HepG2 (cell line): ENCODE measurements at regions not wholly inside any gene's neighbourhood (a gene's known extent, or its start where the extent isn't known, plus 50 kb on each side); places are given as distances from the start of the nearest gene placed in this dataset.
A peak's percentile ranks its signal among the peaks of the same experiment; 100 is the strongest.

Experiments
- CBFB ChIP-seq: sonication (generic); formaldehyde crosslinking; IDR thresholded peaks from 2 replicates; pipeline ENCODE4 v1.4.0; 2020; ENCODE audit warnings: missing genetic modification reagents
- CC2D1A ChIP-seq: sonication (generic); formaldehyde crosslinking; IDR thresholded peaks from 2 replicates; pipeline ENCODE4 v1.8.1; 2023; ENCODE audit warnings: mild to moderate bottlenecking, missing genetic modification reagents
- IRX3 ChIP-seq: sonication (generic); formaldehyde crosslinking; IDR thresholded peaks from 2 replicates; pipeline ENCODE4 v1.8.1; 2023; ENCODE audit warnings: mild to moderate bottlenecking, low read depth, missing genetic modification reagents, borderline replicate concordance
- KLF15 ChIP-seq: sonication (generic); formaldehyde crosslinking; IDR thresholded peaks from 2 replicates; pipeline ENCODE4 v1.8.1; 2023; ENCODE audit warnings: borderline replicate concordance, mild to moderate bottlenecking, inconsistent platforms, missing genetic modification reagents, mixed read lengths
- MAZ ChIP-seq, 2 experiments: sonication (generic) in 1 of 2; formaldehyde crosslinking in 1 of 2; IDR thresholded peaks; 2 replicates each; pipeline versions ENCODE4 v1.5.0 to v1.6.1; 2012 to 2020; ENCODE audit warnings: low read depth in 2 of 2, mild to moderate bottlenecking in 2 of 2, borderline replicate concordance in 1 of 2, improper control_type of control experiment in 1 of 2, low read length in 1 of 2, missing genetic modification reagents in 1 of 2, moderate library complexity in 1 of 2
- MXI1 ChIP-seq: IDR thresholded peaks from 3 replicates; pipeline ENCODE4 v1.6.1; 2012; ENCODE audit warnings: low read depth, low read length, inconsistent platforms, borderline replicate concordance
- NFIC ChIP-seq: IDR thresholded peaks from 2 replicates; pipeline ENCODE4 v1.6.1; 2012; ENCODE audit warnings: mild to moderate bottlenecking, low read length, inconsistent platforms
- NR2F2 ChIP-seq: IDR thresholded peaks from 2 replicates; pipeline ENCODE4 v1.6.1; 2012; ENCODE audit warnings: low read depth, inconsistent platforms, borderline replicate concordance
- POGZ ChIP-seq: sonication (generic); formaldehyde crosslinking; IDR thresholded peaks from 2 replicates; pipeline ENCODE4 v1.4.0; 2020; ENCODE audit warnings: mild to moderate bottlenecking, missing genetic modification reagents
- RBM39 ChIP-seq: fragments of 200-400 bp; formaldehyde crosslinking; IDR thresholded peaks from one replicate; pipeline ENCODE4 v1.6.1; 2018; ENCODE audit warnings: antibody characterized with exemption, mild to moderate bottlenecking, low read depth, low read length; ENCODE audit not compliant: poor library complexity, severe bottlenecking
- SAP130 ChIP-seq: IDR thresholded peaks from 2 replicates; pipeline ENCODE4 v1.6.1; 2016; ENCODE audit warnings: low read depth
- SIN3A ChIP-seq: IDR thresholded peaks from 2 replicates; pipeline ENCODE4 v1.6.1; 2011; ENCODE audit warnings: low read depth, mild to moderate bottlenecking, control low read depth, low read length, borderline replicate concordance
- SRSF1 ChIP-seq: fragments of 200-400 bp; formaldehyde crosslinking; optimal IDR thresholded peaks from 2 replicates; pipeline ENCODE3; 2017; ENCODE audit warnings: mild to moderate bottlenecking, low read depth, low read length, moderate library complexity
- TFE3 ChIP-seq: IDR thresholded peaks from 2 replicates; pipeline ENCODE4 v1.6.1; 2016
- ZBTB42 ChIP-seq: sonication (generic); formaldehyde crosslinking; IDR thresholded peaks from 2 replicates; pipeline ENCODE4 v1.5.0; 2020; ENCODE audit warnings: mild to moderate bottlenecking, missing genetic modification reagents
- ZFX ChIP-seq: sonication (generic); formaldehyde crosslinking; IDR thresholded peaks from 2 replicates; pipeline ENCODE4 v1.4.0; 2020; ENCODE audit warnings: mild to moderate bottlenecking, low read depth, missing genetic modification reagents, moderate library complexity
- ZMAT3 ChIP-seq: sonication (generic); formaldehyde crosslinking; conservative IDR thresholded peaks from 2 replicates; pipeline ENCODE4 v1.7.0; 2021; ENCODE audit warnings: missing genetic modification reagents
- ZNF143 ChIP-seq: sonication (generic); formaldehyde crosslinking; IDR thresholded peaks from 2 replicates; pipeline ENCODE4 v1.4.0; 2020; ENCODE audit warnings: missing genetic modification reagents
- ZNF549 ChIP-seq: sonication (generic); formaldehyde crosslinking; IDR thresholded peaks from 2 replicates; pipeline ENCODE4 v1.5.0; 2020; ENCODE audit warnings: missing genetic modification reagents
- ZNF567 ChIP-seq: sonication (generic); formaldehyde crosslinking; IDR thresholded peaks from 2 replicates; pipeline ENCODE4 v1.8.1; 2023; ENCODE audit warnings: mild to moderate bottlenecking, missing genetic modification reagents, borderline replicate concordance
- ZNF607 ChIP-seq: sonication (generic); formaldehyde crosslinking; IDR thresholded peaks from 2 replicates; pipeline ENCODE4 v1.5.1; 2020; ENCODE audit warnings: missing genetic modification reagents, mild to moderate bottlenecking, borderline replicate concordance
- ZNF713 ChIP-seq: sonication (generic); formaldehyde crosslinking; IDR thresholded peaks from 2 replicates; pipeline ENCODE4 v1.4.0; 2020; ENCODE audit warnings: mild to moderate bottlenecking, missing genetic modification reagents
- ZNF841 ChIP-seq: sonication (generic); formaldehyde crosslinking; IDR thresholded peaks from 2 replicates; pipeline ENCODE4 v1.8.1; 2023; ENCODE audit warnings: missing genetic modification reagents, borderline replicate concordance
- ZSCAN30 ChIP-seq: sonication (generic); formaldehyde crosslinking; IDR thresholded peaks from 2 replicates; pipeline ENCODE4 v1.5.0; 2020; ENCODE audit warnings: mild to moderate bottlenecking, missing genetic modification reagents
- TF ChIP-seq, protein P1 (sequence below): IDR thresholded peaks from 2 replicates; pipeline ENCODE4 v1.6.1; 2016

GRCh38 chr9:129258124-129258822 is 80.2 kb upstream of the IER5L start (continued):
- TF ChIP-seq NR2F2 = no peak
- no peak for TF ChIP-seq CC2D1A
- no peak for TF ChIP-seq RBM39
- TF ChIP-seq MAZ (IDR thresholded peaks at IDR 0.05; ENCODE audit: borderline replicate concordance, low read depth, low read length) = no peak; the same call in 1 of the 2 replicates
- TF ChIP-seq MAZ (CRISPR knock-in tag; IDR thresholded peaks at IDR 0.05; ENCODE audit: low read depth) = 0 out of 2 replicates have a peak, but pooled peaks have one; percentile 28
- TF ChIP-seq, protein P1, sequence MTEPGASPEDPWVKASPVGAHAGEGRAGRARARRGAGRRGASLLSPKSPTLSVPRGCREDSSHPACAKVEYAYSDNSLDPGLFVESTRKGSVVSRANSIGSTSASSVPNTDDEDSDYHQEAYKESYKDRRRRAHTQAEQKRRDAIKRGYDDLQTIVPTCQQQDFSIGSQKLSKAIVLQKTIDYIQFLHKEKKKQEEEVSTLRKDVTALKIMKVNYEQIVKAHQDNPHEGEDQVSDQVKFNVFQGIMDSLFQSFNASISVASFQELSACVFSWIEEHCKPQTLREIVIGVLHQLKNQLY = no peak
- no peak for TF ChIP-seq ZNF713 (CRISPR knock-in tag)
- TF ChIP-seq ZBTB42 (CRISPR knock-in tag) = no peak
- no peak for TF ChIP-seq ZFX (CRISPR knock-in tag)
- peak; percentile 96 for TF ChIP-seq SAP130 (CRISPR knock-in tag)
- no peak for TF ChIP-seq TFE3 (CRISPR knock-in tag)
- no peak for TF ChIP-seq NFIC
- TF ChIP-seq ZNF841 = no peak
- TF ChIP-seq ZNF607 = no peak
- peak; percentile 99 for TF ChIP-seq MXI1
- TF ChIP-seq POGZ (CRISPR knock-in tag) = no peak
- TF ChIP-seq CBFB (CRISPR knock-in tag) = no peak
- no peak for TF ChIP-seq ZMAT3 (CRISPR knock-in tag)
- no peak for TF ChIP-seq ZSCAN30
- TF ChIP-seq SIN3A = peak; percentile 84; the same call in 1 of the 2 replicates
- TF ChIP-seq ZNF143 (CRISPR knock-in tag) = no peak
- no peak for TF ChIP-seq SRSF1
- TF ChIP-seq IRX3 (CRISPR knock-in tag) = no peak
- no peak for TF ChIP-seq KLF15 (CRISPR knock-in tag)
- no peak for TF ChIP-seq ZNF567 (CRISPR knock-in tag)
- TF ChIP-seq ZNF549 (CRISPR knock-in tag) = no peak
